Thoracic aorta (tissue), 2 donors: ENCODE measurements at regions not wholly inside any gene's neighbourhood (a gene's known extent, or its start where the extent isn't known, plus 50 kb on each side); places are given as distances from the start of the nearest gene placed in this dataset.

Experiments
- ATAC-seq: fragments of 150-250 bp; one replicate; pipeline ENCODE4 v1.8.0; 2017; ENCODE audit warnings: low read depth; ENCODE audit not compliant: insufficient number of reproducible peaks, low FRiP score
- DNase-seq: peaks from one replicate; pipeline ENCODE4 v3.0.0-alpha.2; 2020; ENCODE audit warnings: low spot score
- H3K27ac ChIP-seq, 2 donors: fragments of 200-600 bp; sonication (generic); 1 replicate in 1 of 2; 2 replicates in 1 of 2; pipeline ENCODE4 v1.5.1; 2016; ENCODE audit warnings: mild to moderate bottlenecking in 2 of 2, moderate library complexity in 2 of 2
- H3K27me3 ChIP-seq: fragments of 200-600 bp; sonication (generic); replicated peaks from 2 replicates; pipeline ENCODE4 v1.6.0; 2016; ENCODE audit warnings: mild to moderate bottlenecking; ENCODE audit not compliant: insufficient read depth
- H3K36me3 ChIP-seq: fragments of 200-600 bp; sonication (generic); one replicate; pipeline ENCODE4 v1.5.1; 2016
- H3K4me1 ChIP-seq, 2 donors: fragments of 200-600 bp; sonication (generic); 1 replicate in 1 of 2; 2 replicates in 1 of 2; pipeline versions ENCODE4 v1.5.1 to v1.6.0; 2016; ENCODE audit warnings: low read depth in 2 of 2, mild to moderate bottlenecking in 1 of 2; ENCODE audit not compliant: control insufficient read depth in 1 of 2
- H3K4me3 ChIP-seq: fragments of 200-600 bp; sonication (generic); 2 replicates; pipeline ENCODE4 v1.5.1; 2016; ENCODE audit warnings: mild to moderate bottlenecking
- H3K9me3 ChIP-seq: fragments of 200-600 bp; sonication (generic); 2 replicates; pipeline ENCODE4 v1.5.1; 2016
- TF ChIP-seq, protein P1 (sequence below): fragments of 200-600 bp; sonication (generic); IDR thresholded peaks from one replicate; pipeline ENCODE4 v1.5.1; 2019; ENCODE audit warnings: antibody characterized with exemption

DNA sequence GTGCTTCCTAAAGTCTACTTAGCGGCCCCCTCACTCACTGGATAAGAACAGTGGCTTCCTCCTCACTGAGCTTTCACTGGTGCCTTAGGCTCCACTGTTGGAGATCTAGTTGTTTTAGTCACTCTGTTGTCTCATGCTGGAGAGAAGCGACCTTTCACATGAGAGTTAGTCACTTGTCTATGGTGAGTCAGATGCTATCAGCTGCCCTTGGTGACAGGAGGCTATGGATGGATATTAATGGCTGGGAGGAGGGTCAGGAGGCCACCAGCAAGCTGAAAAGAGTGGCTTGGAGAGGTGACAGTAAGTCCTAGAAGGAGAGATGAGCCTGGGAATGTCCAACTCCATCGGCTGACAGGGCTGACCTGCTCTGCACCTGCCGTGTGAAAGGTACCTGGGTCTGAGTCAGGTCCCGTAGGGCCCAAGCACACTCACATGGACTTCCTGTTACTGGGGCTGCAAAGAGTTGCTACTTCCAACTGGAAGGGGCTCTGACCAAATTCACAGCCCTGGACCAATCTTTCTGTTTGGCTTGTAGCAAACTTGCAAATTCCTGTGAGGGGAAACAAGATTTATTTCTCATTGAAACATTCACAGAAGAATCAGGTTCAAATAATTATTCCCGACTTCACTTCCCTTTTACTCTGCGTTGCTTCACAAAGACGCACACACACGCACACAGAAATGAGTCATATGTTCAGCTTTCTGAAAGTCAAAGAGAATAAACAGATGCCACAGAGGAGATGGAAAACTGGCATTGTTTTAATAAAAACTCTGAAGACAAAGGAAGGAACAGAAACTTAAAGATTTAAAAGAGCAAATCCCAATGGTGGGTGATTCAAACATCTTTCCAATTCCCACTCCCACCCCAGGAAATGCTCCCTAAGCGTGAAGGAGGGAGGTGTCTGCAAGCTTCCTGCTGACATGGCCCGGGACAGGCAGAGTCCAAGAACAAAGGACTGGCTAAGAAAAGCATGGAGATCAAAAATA is 203.5 kb upstream of the TWIST2 start:
- peak overlapping the region; percentile 34 to 59 for H3K27ac ChIP-seq
- DNase-seq (no peak), ATAC-seq (no peak)
- no peaks in the 10 kb centered on the region for H3K9me3 ChIP-seq
- no peaks in the 10 kb centered on the region for H3K36me3 ChIP-seq
- H3K4me1 ChIP-seq, result peaks cover 11 to 21% of the 10 kb centered on the region in 2 donors
- H3K27me3 ChIP-seq, result no peaks in the 10 kb centered on the region
- no peak overlapping the region for H3K4me3 ChIP-seq
- TF ChIP-seq, protein P1, sequence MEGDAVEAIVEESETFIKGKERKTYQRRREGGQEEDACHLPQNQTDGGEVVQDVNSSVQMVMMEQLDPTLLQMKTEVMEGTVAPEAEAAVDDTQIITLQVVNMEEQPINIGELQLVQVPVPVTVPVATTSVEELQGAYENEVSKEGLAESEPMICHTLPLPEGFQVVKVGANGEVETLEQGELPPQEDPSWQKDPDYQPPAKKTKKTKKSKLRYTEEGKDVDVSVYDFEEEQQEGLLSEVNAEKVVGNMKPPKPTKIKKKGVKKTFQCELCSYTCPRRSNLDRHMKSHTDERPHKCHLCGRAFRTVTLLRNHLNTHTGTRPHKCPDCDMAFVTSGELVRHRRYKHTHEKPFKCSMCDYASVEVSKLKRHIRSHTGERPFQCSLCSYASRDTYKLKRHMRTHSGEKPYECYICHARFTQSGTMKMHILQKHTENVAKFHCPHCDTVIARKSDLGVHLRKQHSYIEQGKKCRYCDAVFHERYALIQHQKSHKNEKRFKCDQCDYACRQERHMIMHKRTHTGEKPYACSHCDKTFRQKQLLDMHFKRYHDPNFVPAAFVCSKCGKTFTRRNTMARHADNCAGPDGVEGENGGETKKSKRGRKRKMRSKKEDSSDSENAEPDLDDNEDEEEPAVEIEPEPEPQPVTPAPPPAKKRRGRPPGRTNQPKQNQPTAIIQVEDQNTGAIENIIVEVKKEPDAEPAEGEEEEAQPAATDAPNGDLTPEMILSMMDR, result no peak

DNA sequence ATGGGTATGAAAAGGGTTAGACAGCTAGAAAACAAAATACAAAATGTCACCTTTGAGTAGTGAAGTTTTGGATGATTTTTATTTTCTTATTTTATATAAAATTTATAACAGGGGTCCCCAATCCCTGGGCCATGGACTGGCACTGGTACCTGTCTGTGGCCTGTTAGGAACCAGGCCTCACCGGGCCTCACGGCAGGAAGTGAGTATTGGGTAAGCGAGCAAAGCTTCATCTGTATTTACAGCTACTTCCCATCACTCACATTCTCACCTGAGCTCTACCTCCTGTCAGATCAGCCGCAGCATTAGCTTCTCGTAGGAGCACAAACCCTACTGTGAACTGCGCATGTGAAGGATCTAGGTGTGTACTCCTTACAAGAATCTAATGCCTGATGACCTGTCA is 202.8 kb upstream of the TWIST2 start:
- H3K27me3 ChIP-seq, result no peaks in the 10 kb centered on the region
- ATAC-seq (no peak), DNase-seq (no peak)
- no peaks in the 10 kb centered on the region for H3K36me3 ChIP-seq
- peaks cover 11 to 21% of the 10 kb centered on the region in 2 donors for H3K4me1 ChIP-seq
- no peaks in the 10 kb centered on the region for H3K9me3 ChIP-seq
- TF ChIP-seq, protein P1, result no peak
- H3K4me3 ChIP-seq, result no peak overlapping the region
- H3K27ac ChIP-seq, result peak overlapping the region; percentile 34 to 59

DNA sequence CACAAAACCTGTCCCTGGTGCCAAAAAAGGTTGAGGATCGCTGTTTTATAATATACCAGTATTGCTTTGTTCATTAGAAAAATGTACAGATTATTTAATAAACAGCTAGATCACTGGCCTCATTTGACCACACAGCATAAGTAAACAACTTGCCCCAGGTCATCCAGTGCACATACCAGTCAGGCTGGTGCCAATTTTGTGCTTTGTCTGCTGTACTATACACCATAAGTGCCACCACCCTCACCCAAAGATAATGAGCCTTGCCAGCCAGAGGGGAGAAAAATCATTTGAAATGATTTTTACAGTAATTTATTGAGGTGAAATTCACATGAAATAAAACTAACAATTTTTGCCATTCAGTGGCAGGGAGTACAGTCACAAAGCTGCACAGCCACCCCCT is 202.2 kb upstream of the TWIST2 start:
- H3K9me3 ChIP-seq, result no peaks in the 10 kb centered on the region
- DNase-seq (no peak), ATAC-seq (no peak)
- no peaks in the 10 kb centered on the region for H3K36me3 ChIP-seq
- no peak overlapping the region for H3K27ac ChIP-seq
- H3K4me1 ChIP-seq, result peaks cover 11 to 21% of the 10 kb centered on the region in 2 donors
- TF ChIP-seq, protein P1, result no peak
- no peaks in the 10 kb centered on the region for H3K27me3 ChIP-seq
- no peak overlapping the region for H3K4me3 ChIP-seq

DNA sequence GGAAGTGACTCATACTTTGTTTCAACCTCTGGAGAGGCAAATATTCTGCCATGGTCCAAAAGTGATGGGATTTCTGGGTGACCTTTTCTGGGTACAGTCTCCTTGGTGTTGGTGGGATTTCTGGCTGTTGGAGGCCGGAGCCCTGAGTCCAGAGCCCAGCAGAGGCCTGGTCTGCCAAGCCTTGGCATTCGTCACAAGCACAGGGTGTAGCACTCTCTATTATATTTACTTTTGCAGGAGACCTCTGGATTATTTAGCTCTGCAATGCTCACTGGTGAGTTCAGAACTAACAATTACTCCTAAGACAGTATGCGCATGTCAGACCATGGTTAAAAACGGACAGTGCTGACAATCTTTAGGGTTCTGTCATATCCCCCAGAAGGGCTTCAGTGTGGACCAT is 201.6 kb upstream of the TWIST2 start:
- no peak overlapping the region for H3K4me3 ChIP-seq
- no peak for DNase-seq
- TF ChIP-seq, protein P1, result no peak
- no peaks in the 10 kb centered on the region for H3K9me3 ChIP-seq
- H3K27me3 ChIP-seq, result no peaks in the 10 kb centered on the region
- H3K27ac ChIP-seq, result peak overlapping the region in 1 of 2 donors; percentile 59
- no peak for ATAC-seq
- no peaks in the 10 kb centered on the region for H3K36me3 ChIP-seq
- peaks cover 11 to 21% of the 10 kb centered on the region in 2 donors for H3K4me1 ChIP-seq

DNA sequence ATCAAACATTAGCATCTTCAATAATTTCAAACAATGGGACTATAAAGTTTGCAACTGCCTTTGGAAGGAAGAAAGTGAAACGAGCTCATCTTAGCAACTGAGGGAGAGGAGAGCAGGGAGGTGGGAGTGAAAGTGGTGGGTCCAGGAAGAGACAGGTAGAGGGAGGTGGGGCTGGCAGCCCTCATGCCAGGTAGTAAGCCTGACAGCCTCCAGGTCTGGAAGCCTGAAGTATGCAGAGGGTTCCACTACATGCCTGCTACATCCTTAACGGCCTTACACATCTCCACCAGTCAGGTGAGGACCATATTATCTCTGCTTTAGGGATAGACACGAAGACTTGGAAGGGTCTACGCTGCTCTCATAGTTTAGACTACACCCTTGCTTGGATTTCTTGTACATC is 201.1 kb upstream of the TWIST2 start:
- no peaks in the 10 kb centered on the region for H3K36me3 ChIP-seq
- H3K27me3 ChIP-seq, result no peaks in the 10 kb centered on the region
- H3K4me1 ChIP-seq, result peaks cover 11 to 21% of the 10 kb centered on the region in 2 donors
- no peaks in the 10 kb centered on the region for H3K9me3 ChIP-seq
- H3K27ac ChIP-seq, result peak overlapping the region in 1 of 2 donors; percentile 59
- TF ChIP-seq, protein P1, result no peak
- ATAC-seq, result no peak
- DNase-seq, result no peak
- H3K4me3 ChIP-seq, result no peak overlapping the region
